HFF-Myc (cell line): ENCODE measurements at regions not wholly inside any gene's neighbourhood (a gene's known extent, or its start where the extent isn't known, plus 50 kb on each side); places are given as distances from the start of the nearest gene placed in this dataset.

Experiments
- DNase-seq: peaks from one replicate; pipeline ENCODE4 v3.0.0-alpha.2; 2011; ENCODE audit warnings: low read depth; ENCODE audit errors: extremely low read depth
- H3K4me3 ChIP-seq: replicated peaks from 2 replicates; pipeline ENCODE4 v1.5.1; 2011; ENCODE audit warnings: low read depth, mild to moderate bottlenecking, control low read depth, low read length
- TF ChIP-seq, protein P1 (sequence below): IDR thresholded peaks from 2 replicates; pipeline ENCODE4 v1.5.1; 2012; ENCODE audit warnings: mild to moderate bottlenecking, low read depth, low read length, control low read depth; ENCODE audit errors: missing control alignments

- TF ChIP-seq, protein P1, sequence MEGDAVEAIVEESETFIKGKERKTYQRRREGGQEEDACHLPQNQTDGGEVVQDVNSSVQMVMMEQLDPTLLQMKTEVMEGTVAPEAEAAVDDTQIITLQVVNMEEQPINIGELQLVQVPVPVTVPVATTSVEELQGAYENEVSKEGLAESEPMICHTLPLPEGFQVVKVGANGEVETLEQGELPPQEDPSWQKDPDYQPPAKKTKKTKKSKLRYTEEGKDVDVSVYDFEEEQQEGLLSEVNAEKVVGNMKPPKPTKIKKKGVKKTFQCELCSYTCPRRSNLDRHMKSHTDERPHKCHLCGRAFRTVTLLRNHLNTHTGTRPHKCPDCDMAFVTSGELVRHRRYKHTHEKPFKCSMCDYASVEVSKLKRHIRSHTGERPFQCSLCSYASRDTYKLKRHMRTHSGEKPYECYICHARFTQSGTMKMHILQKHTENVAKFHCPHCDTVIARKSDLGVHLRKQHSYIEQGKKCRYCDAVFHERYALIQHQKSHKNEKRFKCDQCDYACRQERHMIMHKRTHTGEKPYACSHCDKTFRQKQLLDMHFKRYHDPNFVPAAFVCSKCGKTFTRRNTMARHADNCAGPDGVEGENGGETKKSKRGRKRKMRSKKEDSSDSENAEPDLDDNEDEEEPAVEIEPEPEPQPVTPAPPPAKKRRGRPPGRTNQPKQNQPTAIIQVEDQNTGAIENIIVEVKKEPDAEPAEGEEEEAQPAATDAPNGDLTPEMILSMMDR = no peak
- DNase-seq = no peak
Measured at GRCh38 chr3:171548917-171549316, 88.7 kb upstream of the TNIK start.

DNA sequence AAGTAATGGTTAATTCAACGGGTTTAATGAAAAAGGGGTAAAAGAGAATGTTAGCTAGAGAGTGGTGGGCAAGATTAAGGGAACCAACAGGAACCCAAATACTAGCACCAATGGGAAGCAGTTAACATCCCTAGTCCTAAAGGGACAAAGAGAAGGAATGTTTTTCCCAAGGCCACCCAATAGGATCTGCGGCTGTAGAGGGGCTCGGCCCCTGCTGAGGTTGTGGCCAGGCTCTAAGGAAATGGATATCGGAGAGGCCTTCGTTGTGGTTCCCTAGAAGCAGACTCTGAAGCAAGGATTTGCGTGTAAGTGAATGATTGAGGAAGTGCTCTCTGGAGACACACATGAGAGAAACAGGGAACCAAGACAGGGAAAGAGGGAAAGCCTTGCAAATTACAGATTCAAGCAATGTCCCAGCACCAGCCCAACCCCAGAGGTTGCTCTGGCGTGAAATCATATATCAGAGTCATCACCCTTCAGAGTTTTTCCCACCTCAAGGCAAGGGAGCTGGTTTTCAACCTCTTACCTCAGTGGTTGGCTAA, 83.6 kb upstream of the TNIK start:
- no peak overlapping the region for H3K4me3 ChIP-seq
- DNase-seq = no peak
- TF ChIP-seq, protein P1 = no peak

More at GRCh38 chr3:171548917-171549316, 88.7 kb upstream of the TNIK start:
- H3K4me3 ChIP-seq = no peak overlapping the region

- DNase-seq = no peak
- TF ChIP-seq, protein P1 = no peak
- no peak overlapping the region for H3K4me3 ChIP-seq
Measured at GRCh38 chr3:171542976-171543375, 82.8 kb upstream of the TNIK start.

GRCh38 chr3:171541647-171542046, 81.4 kb upstream of the TNIK start:
- TF ChIP-seq, protein P1 = no peak
- no peak for DNase-seq
- H3K4me3 ChIP-seq = no peak overlapping the region

DNA sequence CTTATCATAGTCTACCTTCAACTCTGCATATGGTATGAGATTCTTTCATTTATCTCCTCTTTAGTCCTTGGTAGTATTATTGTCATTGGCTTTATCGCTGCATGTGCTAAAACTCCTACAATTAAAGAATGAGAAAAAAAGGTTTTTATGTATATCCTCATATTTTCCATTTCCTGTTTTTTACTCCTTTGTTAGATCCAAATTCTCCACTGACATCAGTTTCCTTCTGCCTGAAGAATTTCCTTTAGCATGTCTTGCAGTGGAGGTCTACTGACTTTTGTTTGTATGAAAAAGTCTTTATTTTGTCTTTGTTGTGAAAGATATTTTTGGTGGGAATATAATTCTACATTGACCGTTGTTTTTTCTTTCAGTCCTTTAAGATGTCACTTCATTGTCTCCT, 81.0 kb upstream of the TNIK start:
- DNase-seq = no peak
- TF ChIP-seq, protein P1 = no peak
- H3K4me3 ChIP-seq = no peak overlapping the region

DNA sequence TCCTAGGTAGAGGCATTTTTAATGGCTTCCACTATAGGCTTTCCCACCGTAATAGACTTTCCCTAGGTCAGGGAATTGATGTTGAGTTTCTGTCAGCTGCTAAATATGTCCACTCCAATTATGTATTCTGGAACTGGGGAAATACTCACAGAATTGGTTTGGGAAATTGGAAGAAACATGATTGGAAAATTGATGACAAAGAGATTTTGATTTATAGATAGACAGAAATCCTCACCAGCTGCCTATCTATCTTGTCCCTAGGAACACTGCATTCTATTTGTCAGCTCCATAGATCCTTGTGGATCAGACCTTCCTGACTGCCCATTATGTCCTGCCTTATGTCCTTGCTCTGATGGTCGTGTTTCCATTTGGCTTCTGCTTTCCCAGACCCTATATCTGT, 75.6 kb upstream of the TNIK start:
- DNase-seq = no peak
- TF ChIP-seq, protein P1 = no peak

DNA sequence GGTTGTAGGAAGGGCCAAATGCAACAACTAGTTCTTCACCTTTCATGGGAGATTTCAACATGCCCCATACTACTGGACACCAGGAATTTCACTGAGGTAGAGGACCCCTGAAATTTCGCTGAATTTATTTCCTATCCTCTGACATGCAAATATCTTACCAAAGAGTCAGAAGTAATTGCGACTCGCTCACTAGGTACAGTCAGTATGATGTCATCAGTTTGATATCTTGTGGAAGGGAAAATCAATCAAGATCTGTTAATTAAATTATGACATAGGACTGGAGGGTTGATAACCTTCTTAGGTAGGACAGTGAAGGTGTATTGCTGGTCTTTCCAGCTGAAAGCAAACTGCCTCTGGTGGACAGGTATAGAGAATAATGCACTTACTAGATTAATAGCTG, 74.9 kb upstream of the TNIK start:
- DNase-seq = no peak
- H3K4me3 ChIP-seq = no peak overlapping the region
- TF ChIP-seq, protein P1 = no peak

More for the DNA sequence above, 75.6 kb upstream of the TNIK start:
- no peak overlapping the region for H3K4me3 ChIP-seq
